C4-2B (cell line): ENCODE measurements at regions not wholly inside any gene's neighbourhood (a gene's known extent, or its start where the extent isn't known, plus 50 kb on each side); places are given as distances from the start of the nearest gene placed in this dataset.
"Not testable (repeated sequence)": the region's sequence is repeated elsewhere in the genome, so short reads cannot be mapped to it uniquely, and the experiment has no call there.

Experiments
- H3K27ac ChIP-seq: fragments of 450-650 bp; 2 replicates; pipeline ENCODE4 v1.5.1; 2017
- ZFX ChIP-seq: fragments of 450-650 bp; IDR thresholded peaks from 2 replicates; pipeline ENCODE4 v1.6.1; 2017
- TF ChIP-seq, protein P1 (sequence below): fragments of 450-650 bp; conservative IDR thresholded peaks from 2 replicates; pipeline ENCODE4 v1.5.1; 2017; ENCODE audit warnings: mild to moderate bottlenecking

- TF ChIP-seq ZFX = no peak
- TF ChIP-seq, protein P1, sequence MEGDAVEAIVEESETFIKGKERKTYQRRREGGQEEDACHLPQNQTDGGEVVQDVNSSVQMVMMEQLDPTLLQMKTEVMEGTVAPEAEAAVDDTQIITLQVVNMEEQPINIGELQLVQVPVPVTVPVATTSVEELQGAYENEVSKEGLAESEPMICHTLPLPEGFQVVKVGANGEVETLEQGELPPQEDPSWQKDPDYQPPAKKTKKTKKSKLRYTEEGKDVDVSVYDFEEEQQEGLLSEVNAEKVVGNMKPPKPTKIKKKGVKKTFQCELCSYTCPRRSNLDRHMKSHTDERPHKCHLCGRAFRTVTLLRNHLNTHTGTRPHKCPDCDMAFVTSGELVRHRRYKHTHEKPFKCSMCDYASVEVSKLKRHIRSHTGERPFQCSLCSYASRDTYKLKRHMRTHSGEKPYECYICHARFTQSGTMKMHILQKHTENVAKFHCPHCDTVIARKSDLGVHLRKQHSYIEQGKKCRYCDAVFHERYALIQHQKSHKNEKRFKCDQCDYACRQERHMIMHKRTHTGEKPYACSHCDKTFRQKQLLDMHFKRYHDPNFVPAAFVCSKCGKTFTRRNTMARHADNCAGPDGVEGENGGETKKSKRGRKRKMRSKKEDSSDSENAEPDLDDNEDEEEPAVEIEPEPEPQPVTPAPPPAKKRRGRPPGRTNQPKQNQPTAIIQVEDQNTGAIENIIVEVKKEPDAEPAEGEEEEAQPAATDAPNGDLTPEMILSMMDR = no peak
- H3K27ac ChIP-seq = no peak overlapping the region
Measured at GRCh38 chr10:33869481-33869880, 535.0 kb upstream of the NRP1 start.

DNA sequence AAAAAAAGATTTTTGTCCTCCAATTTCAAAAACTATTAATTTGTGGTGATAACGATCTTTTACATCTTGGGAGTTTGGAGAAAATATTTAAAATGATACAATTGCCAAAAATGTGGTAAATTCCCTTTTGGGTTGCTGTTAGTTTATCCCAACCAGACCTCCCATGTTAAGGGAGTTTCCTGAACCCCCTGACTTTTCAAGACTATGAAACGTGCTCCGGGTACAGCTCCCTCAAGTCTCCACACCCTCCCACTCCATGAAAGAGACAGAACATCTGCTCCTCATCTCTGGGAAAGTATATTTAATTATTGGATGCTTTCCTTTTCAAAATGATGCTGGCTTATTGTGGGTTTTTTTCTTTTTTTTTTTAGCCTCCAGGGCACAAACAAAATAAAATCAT, 534.6 kb upstream of the NRP1 start:
- H3K27ac ChIP-seq = no peak overlapping the region

DNA sequence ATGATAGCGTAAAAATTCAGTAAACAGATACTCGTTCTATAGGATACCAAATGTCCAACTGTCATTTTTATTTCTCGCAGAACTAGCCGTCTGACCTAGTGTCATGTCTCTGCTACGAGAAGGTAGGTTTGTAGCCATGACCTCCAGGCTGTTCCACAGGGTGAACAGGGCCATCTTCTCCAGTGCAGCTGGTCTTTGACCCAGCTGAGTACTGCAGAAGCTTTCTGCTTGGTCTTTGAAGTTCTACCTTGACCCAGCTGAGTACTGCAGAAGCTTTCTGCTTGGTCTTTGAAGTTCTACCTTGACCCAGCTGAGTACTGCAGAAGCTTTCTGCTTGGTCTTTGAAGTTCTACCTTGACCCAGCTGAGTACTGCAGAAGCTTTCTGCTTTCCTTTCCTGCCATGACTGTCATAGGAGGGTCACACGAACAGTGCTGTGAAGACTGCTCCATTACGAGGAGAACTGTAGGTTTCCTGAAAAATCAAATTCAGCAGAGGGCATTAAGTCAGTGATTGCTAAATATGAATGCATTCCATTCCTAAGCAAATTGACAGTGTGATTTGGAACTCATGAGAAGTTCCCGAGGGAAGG, 532.8 kb upstream of the NRP1 start:
- H3K27ac ChIP-seq = not testable (repeated sequence)

More for the DNA sequence above, 534.6 kb upstream of the NRP1 start:
- TF ChIP-seq ZFX = no peak
- TF ChIP-seq, protein P1 = no peak

GRCh38 chr10:33863352-33863751, 528.9 kb upstream of the NRP1 start:
- TF ChIP-seq, protein P1 = no peak
- no peak for TF ChIP-seq ZFX
- no peak overlapping the region for H3K27ac ChIP-seq

DNA sequence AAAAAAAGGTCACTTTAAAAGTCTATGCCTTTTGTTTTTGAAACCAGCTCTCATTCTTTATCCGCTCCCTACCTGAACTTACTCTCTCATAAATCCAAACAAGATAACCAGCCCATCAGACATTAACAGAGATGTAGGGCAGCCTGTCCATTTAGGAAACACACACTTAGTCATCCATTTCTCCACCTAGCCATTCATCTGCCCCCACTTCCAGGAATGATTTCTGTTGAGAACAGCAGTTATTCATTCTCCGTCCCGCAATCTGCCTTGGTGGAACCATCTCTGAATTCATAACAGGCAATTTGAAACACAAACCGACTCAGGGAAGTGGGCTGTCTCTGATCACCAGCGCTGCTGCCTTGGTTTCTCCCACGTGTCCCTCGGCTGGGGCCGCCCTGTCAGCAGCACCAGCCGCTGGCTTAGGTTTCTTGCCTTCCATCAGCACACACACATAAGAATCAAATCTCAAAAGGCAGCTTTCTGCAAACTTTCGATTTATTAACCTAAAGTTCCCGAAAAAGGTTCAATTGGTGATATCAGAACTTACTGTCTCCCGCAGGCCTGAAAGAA, 528.2 kb upstream of the NRP1 start:
- TF ChIP-seq ZFX = no peak
- TF ChIP-seq, protein P1 = no peak
- H3K27ac ChIP-seq = no peak overlapping the region

DNA sequence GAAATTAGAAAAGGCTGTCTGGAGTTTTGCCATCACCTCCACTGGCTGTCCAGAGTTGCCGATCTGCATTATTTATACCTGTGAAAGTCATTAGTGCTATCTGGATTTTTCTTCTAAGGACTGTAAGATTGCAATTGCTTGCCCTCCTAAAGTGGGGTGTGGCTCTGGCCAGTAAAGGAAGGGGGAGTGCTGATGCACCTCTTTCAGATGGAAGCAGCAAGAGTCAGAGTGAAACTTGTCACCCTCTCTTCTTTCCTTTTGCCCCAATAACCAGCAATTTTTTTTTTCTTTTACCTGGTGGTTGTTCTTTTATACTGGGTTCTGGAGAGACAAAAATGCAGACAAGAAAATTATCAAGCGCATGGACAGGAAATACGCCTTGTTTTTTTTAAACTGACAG, 527.4 kb upstream of the NRP1 start:
- H3K27ac ChIP-seq = no peak overlapping the region
- TF ChIP-seq, protein P1 = no peak
- TF ChIP-seq ZFX = no peak

DNA sequence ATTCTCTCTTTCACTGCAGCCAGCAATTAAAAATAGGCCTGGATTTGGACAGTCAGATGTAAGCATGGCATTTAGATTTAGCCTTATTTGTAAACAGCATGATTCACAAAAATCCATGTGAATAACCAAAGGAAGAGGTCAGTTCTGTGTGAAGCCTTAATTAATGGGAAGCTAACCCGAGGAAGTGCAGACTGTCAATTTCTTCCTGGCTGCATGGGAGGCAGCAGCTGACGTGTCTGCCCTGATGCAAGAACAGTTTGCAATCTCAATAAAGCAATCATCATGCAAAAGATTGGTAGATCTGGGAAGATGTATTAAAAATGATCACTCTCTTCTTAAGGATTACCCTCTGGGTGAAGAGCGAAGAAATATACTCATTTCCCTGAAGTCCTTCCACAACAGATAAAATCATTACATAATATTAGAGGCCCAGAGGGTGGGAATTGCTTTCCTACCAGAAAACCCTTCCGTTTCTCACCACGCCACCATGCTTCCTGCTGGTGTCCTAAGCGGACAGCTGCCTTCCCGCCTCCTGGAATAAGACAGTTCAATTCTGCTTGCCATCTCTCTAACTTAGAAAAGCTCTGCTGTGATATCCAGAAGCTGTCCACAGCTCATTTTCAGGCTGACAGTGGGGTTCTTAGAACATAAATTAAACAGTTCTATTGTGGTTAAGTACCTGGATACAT, 526.7 kb upstream of the NRP1 start:
- H3K27ac ChIP-seq = no peak overlapping the region
- TF ChIP-seq, protein P1 = no peak
- TF ChIP-seq ZFX = no peak
